Effector memory CD8-positive, alpha-beta T cell (primary cell): ENCODE measurements at regions not wholly inside any gene's neighbourhood (a gene's known extent, or its start where the extent isn't known, plus 50 kb on each side); places are given as distances from the start of the nearest gene placed in this dataset.
"Not testable (repeated sequence)": the region's sequence is repeated elsewhere in the genome, so short reads cannot be mapped to it uniquely, and the experiment has no call there.

Experiments
- ATAC-seq: fragments of 150-1000 bp; cut with Tn5 transposase; replicated peaks from 2 replicates; pipeline ENCODE4 v1.10.0; 2021; ENCODE audit warnings: mild to moderate bottlenecking, moderate library complexity
- DNase-seq, 3 experiments: peaks; one replicate each; pipeline ENCODE4 v3.0.0; 2021
- H3K27ac Mint-ChIP-seq, 2 donors: one replicate each; pipeline ENCODE4 v1.8.0; 2022; ENCODE audit warnings: mild to moderate bottlenecking in 2 of 2, mixed read lengths in 2 of 2, moderate library complexity in 2 of 2
- H3K27me3 Mint-ChIP-seq, 2 donors: one replicate each; pipeline ENCODE4 v1.8.0; 2022; ENCODE audit warnings: mixed read lengths in 2 of 2
- H3K36me3 Mint-ChIP-seq: one replicate; pipeline ENCODE4 v1.8.0; 2022; ENCODE audit warnings: mild to moderate bottlenecking, moderate library complexity, mixed read lengths; ENCODE audit not compliant: insufficient read depth
- H3K4me1 Mint-ChIP-seq, 2 donors: one replicate each; pipeline ENCODE4 v1.8.0; 2022; ENCODE audit warnings: low read depth in 2 of 2, mixed read lengths in 2 of 2
- H3K4me3 Mint-ChIP-seq, 2 donors: one replicate each; pipeline ENCODE4 v1.8.0; 2022; ENCODE audit warnings: mild to moderate bottlenecking in 2 of 2, mixed read lengths in 2 of 2, moderate library complexity in 2 of 2
- H3K9me3 Mint-ChIP-seq, 2 donors: one replicate each; pipeline ENCODE4 v1.8.0; 2022; ENCODE audit warnings: mixed read lengths in 2 of 2

DNA sequence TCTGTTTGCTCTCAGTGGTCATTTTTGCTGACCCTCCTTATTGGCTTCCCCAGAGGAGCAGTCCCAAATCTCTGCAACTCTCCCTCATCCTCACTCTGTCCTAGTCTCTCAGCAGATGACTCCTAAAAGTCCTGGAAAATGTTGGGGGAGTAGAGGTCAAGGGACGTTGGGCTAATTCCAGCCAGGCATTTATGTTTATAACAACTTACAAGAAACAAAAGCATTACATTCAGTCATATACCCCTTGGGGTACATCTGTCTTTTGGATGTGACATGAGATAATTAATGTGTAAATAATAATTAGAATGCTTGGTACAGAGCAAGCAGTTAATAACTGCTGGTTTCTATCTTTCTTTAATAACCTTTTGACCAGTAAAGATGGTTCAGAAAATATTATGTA, 176.2 kb downstream of the YTHDC2 start:
- no peaks in the 10 kb centered on the region for H3K4me1 Mint-ChIP-seq
- no peak overlapping the region for H3K4me3 Mint-ChIP-seq
- no peaks in the 10 kb centered on the region for H3K36me3 Mint-ChIP-seq
- ATAC-seq: no peak
- no peak for DNase-seq
- H3K9me3 Mint-ChIP-seq: no peaks in the 10 kb centered on the region
- no peak overlapping the region for H3K27ac Mint-ChIP-seq
- peaks cover 48 to 72% of the 10 kb centered on the region in 2 donors for H3K27me3 Mint-ChIP-seq

DNA sequence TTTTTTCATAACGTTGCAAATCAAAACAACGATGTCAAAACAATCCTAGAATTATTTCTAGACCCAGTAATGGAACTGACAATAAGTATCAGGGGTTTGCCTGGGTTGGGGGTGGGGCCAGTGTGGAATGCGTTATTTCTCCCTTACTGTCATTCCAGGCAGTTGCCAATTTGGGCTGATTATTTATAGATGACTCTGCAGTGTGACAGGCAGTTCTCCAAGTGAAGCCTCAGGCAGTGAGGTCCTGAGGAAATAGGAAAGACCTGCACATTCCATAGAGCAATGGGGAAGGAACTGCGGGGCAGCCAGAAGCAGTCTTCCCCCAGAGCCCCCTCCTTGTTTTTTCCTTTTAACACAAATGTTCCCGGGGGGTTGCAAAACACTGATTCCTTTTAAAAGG, 179.0 kb downstream of the YTHDC2 start:
- ATAC-seq (no peak), DNase-seq (no peak)
- no peak overlapping the region for H3K4me3 Mint-ChIP-seq
- no peaks in the 10 kb centered on the region for H3K9me3 Mint-ChIP-seq
- H3K4me1 Mint-ChIP-seq: no peaks in the 10 kb centered on the region
- peaks cover 51 to 74% of the 10 kb centered on the region in 2 donors for H3K27me3 Mint-ChIP-seq
- H3K36me3 Mint-ChIP-seq: no peaks in the 10 kb centered on the region
- H3K27ac Mint-ChIP-seq: no peak overlapping the region

DNA sequence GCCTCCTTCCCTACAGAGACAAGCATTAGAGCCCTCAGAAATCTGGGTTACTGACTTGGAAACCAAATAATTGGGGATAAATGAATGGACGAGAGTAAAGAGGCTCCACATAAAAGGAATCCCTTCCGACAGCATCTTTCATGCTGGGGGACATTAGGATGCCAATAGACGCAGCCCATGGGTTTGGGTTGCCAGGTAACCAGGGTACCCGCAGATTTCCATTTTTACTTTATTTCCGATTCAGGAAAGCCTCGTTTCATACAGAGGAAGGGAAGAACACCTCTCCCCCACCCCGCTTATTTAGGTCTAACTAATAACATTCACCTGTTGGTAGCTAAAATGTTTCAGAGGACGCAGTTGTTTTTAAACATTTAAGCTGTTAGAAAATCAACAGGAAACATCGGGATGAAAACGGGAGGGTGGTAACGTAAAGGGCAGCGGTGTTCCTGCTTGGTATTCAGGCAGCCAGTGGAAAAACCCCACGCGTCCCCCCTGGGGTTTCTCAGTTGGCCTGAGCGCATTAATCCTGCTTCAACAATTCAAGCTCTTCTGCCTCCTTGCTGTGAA, 179.5 kb downstream of the YTHDC2 start:
- Mint-ChIP-seq H3K36me3 (no peaks in the 10 kb centered on the region), H3K4me1 (no peaks in the 10 kb centered on the region), H3K4me3 (no peak overlapping the region), H3K9me3 (no peaks in the 10 kb centered on the region), H3K27ac (no peak overlapping the region), H3K27me3 (peaks cover 49 to 73% of the 10 kb centered on the region in 2 donors)
- ATAC-seq (no peak), DNase-seq (no peak)

DNA sequence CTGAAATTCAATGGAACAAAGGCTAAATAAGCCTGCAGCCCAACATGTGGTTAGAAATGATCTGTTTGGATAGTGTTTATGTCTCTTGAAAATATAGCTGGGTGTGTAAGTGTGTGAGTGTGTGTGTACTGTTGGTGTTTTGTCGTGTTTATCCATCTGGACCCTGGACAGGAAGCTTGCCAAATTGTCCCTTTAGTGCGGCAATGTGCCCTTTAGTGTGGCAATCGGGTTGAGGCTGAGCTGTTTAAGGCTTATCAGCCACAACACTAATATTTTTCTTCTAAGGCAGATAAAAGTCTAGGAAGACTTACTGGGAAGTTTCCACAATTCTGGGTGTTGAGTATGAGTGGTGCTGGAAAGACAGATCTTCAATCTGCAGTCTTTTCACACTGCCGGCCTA, 180.2 kb downstream of the YTHDC2 start:
- no peaks in the 10 kb centered on the region for H3K4me1 Mint-ChIP-seq
- no peaks in the 10 kb centered on the region for H3K9me3 Mint-ChIP-seq
- ATAC-seq: no peak
- no peak overlapping the region for H3K4me3 Mint-ChIP-seq
- peaks cover 48 to 70% of the 10 kb centered on the region in 2 donors for H3K27me3 Mint-ChIP-seq
- DNase-seq: no peak
- H3K27ac Mint-ChIP-seq: no peak overlapping the region
- no peaks in the 10 kb centered on the region for H3K36me3 Mint-ChIP-seq

DNA sequence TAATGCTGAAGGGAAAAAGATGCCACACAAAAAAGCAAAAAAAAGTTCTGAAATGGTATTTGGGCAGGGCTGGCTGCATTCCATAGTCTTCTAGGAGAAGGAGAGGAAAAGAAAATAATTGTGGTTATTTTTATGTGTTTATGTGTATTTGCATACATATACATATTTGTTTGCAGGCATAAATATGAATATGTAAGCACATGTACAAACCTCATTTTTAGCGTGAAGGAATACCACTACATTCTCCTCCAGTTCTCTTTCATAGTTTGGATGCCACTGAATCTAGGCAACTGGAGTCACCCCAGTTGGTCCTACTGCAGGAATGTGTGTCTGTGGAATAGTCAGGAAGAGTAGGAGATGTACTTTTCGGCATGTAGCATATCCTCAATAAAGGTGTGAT, 181.1 kb downstream of the YTHDC2 start:
- Mint-ChIP-seq H3K27me3 (peaks cover 39 to 61% of the 10 kb centered on the region in 2 donors), H3K4me1 (no peaks in the 10 kb centered on the region), H3K9me3 (no peaks in the 10 kb centered on the region), H3K36me3 (no peaks in the 10 kb centered on the region), H3K4me3 (no peak overlapping the region), H3K27ac (no peak overlapping the region)
- ATAC-seq: no peak
- DNase-seq: no peak

DNA sequence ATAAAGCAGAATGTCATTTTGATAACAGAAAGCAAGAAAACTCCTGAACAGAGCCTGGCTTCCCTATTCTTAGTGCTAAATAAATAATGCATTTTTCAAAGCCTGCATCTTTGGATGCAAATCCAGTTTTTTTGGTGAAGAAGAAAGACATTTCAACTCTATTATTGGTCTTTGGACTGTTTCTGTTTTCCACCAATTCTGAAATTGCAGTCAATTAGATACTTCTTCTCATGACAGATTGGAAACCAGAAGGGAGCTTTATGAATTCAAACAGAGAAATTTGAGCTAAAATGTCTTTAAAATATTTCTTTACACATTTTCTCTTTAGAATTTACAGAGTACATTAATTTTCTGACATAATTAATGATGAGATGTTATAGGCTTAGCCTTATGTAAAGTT, 189.8 kb downstream of the YTHDC2 start:
- H3K27ac Mint-ChIP-seq: no peak overlapping the region
- H3K4me3 Mint-ChIP-seq: no peak overlapping the region
- H3K27me3 Mint-ChIP-seq: no peaks in the 10 kb centered on the region
- peaks cover 9 to 10% of the 10 kb centered on the region in 2 donors for H3K9me3 Mint-ChIP-seq
- H3K36me3 Mint-ChIP-seq: no peaks in the 10 kb centered on the region
- ATAC-seq (no peak), DNase-seq (no peak)
- H3K4me1 Mint-ChIP-seq: no peaks in the 10 kb centered on the region

DNA sequence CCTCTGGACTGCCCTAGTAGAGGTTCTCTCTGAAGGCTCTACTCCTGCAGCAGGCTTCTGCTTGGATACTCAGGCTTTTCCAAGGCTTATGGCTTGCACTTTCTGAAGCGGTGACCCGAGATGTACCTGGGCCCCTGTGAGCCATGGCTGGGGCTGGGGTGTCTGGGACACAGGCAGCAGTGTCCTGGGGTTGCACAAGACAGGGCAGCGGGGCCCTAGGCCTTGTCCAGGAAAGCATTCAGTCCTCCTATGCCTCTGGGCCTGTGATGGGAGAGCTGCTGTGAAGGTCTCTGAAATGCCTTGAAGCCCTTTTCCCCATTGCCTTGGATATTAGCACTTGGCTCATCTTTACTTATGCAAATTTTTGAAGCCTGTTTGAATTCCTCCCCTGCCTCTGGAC, 192.2 kb downstream of the YTHDC2 start:
- no peak for ATAC-seq
- peaks cover 9 to 10% of the 10 kb centered on the region in 2 donors for H3K9me3 Mint-ChIP-seq

DNA sequence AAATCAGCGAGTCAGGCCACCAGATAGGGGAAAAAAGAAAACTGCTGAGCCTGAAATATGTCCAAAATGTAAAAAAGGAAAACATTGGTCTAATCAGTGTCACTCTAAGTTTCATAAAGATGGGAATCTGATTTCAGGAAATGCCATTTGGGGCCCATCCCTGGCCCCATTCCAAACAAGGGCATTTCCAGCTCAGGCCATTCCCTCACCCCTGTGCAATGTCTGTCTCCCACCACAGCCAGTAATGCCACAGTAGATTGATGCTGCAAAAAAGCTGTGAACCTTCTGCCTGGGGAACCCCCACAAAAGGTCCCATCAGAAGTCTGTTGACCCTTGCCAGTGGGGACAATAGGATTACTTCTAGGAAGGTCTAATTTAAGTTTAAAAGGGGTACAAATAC, 199.6 kb downstream of the YTHDC2 start:
- no peaks in the 10 kb centered on the region for H3K27me3 Mint-ChIP-seq
- H3K4me3 Mint-ChIP-seq: no peak overlapping the region

More for the DNA sequence above, 192.2 kb downstream of the YTHDC2 start:
- Mint-ChIP-seq H3K27me3 (no peaks in the 10 kb centered on the region), H3K4me3 (no peak overlapping the region), H3K27ac (no peak overlapping the region), H3K36me3 (no peaks in the 10 kb centered on the region), H3K4me1 (no peaks in the 10 kb centered on the region)
- DNase-seq: no peak

DNA sequence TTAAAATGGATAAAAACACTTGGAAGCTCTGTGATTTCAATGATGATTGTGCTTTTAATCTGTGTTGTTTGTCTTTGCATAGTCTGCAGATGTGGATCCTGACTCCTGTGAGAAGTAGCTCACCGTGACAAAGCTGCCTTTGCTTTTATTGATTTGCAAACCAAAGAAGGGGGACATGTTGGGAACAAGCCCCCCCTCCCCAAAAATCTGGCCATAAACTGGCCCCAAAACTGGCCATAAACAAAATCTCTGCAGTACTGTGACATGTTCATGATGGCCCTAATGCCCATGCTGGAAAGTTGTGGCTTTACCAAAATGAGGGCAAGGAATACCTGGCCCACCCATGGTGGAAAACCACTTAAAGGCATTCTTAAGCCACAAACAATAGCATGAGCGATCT, 202.4 kb downstream of the YTHDC2 start:
- not testable (repeated sequence) for H3K27ac Mint-ChIP-seq, DNase-seq, H3K4me1 Mint-ChIP-seq, ATAC-seq, H3K9me3 Mint-ChIP-seq, H3K36me3 Mint-ChIP-seq, H3K4me3 Mint-ChIP-seq, H3K27me3 Mint-ChIP-seq

More for the DNA sequence above, 199.6 kb downstream of the YTHDC2 start:
- Mint-ChIP-seq H3K36me3 (no peaks in the 10 kb centered on the region), H3K9me3 (peaks cover 0 to 7% of the 10 kb centered on the region in 2 donors), H3K27ac (no peak overlapping the region), H3K4me1 (no peaks in the 10 kb centered on the region)
- ATAC-seq: no peak
- DNase-seq: no peak

DNA sequence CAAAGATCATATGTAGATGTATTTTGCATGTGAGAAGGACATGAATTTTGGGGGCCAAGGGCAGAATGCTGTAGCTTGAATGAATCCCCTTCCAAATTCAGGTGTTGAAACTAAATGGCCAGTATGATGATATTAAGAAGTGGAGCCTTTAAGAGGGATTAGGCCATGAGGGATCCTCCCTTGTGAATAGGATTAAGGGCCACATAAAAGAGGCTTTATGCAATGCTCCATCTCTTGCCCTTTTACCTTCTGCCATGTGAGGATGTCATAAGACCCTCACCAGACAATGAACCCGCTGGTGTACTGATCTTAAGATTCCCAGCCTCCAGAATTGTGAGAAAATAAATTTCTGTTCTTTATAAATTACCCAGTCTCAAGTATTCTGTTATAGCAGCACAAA, 206.1 kb downstream of the YTHDC2 start:
- no peak for ATAC-seq
- Mint-ChIP-seq H3K27me3 (no peaks in the 10 kb centered on the region), H3K27ac (no peak overlapping the region), H3K9me3 (peaks cover 3 to 4% of the 10 kb centered on the region in 2 donors), H3K36me3 (no peaks in the 10 kb centered on the region), H3K4me1 (no peaks in the 10 kb centered on the region), H3K4me3 (no peak overlapping the region)
- no peak for DNase-seq

DNA sequence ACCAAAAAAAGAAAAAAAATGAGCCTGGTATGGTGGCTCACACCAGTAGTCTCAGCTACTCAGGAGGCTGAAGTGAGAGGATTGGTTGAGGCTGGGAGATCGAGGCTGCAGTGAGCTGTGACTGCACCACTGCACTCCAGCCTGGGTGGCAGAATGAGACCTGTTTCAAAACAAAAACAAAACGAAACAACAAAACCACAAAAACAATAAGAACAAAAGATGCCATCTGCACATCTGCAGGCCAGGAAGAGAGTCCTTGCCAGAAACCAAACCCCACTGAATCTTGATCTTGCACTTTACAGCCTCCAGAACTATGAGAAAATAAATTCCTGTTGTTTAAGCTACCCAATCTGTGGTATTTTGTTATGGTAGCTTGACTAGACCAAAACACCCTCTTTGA, 207.7 kb downstream of the YTHDC2 start:
- ATAC-seq: no peak
- H3K27me3 Mint-ChIP-seq: no peaks in the 10 kb centered on the region
- no peak overlapping the region for H3K27ac Mint-ChIP-seq
- no peaks in the 10 kb centered on the region for H3K4me1 Mint-ChIP-seq
- no peak overlapping the region for H3K4me3 Mint-ChIP-seq
- DNase-seq: no peak
- H3K9me3 Mint-ChIP-seq: peaks cover 0 to 3% of the 10 kb centered on the region in 2 donors
- no peaks in the 10 kb centered on the region for H3K36me3 Mint-ChIP-seq

DNA sequence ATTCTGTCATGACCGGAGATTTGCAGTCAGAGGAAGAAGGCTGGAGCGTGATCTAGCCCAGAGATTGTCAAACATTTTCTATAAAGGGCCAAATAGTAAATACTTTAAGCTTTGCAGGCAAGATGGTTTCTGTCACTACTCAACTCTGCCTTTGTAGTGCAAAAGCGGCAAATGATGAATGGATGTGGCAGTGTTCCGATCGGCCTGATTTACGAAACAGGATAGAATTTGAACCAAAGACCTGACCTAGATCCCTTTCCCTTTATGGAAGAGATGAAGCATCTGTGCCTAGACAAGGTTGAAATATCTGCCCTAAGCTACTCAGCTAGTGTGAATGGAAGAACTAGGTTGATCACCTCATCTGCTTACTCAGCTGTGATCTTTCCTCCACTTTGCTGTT, 209.5 kb downstream of the YTHDC2 start:
- H3K4me3 Mint-ChIP-seq: no peak overlapping the region
- H3K27me3 Mint-ChIP-seq: no peaks in the 10 kb centered on the region
- H3K36me3 Mint-ChIP-seq: no peaks in the 10 kb centered on the region
- ATAC-seq: no peak
- no peaks in the 10 kb centered on the region for H3K4me1 Mint-ChIP-seq
- H3K9me3 Mint-ChIP-seq: peaks cover 0 to 3% of the 10 kb centered on the region in 2 donors
- no peak for DNase-seq
- no peak overlapping the region for H3K27ac Mint-ChIP-seq

DNA sequence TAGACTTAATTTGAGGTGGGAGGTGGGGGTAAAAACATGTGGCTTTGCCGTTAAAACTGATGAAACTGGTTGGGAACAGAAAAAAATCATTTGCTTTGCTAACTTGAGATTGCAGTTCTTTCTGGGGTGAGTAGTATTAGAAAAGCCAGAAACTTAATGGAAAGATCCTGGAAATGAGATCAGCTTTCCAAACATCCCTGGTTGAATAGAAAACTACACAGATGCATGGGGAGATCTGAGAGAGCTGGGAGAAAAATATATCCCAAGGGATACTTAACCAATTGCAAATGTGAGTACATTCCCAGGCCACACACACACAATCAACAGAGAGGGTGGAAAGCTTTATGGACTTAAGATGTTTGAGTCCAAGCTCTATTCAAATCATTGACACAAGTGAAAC, 222.3 kb downstream of the YTHDC2 start:
- Mint-ChIP-seq H3K36me3 (no peaks in the 10 kb centered on the region), H3K9me3 (peaks cover 0 to 5% of the 10 kb centered on the region in 2 donors), H3K27ac (no peak overlapping the region), H3K27me3 (peaks cover 0 to under 1% of the 10 kb centered on the region in 2 donors), H3K4me3 (no peak overlapping the region), H3K4me1 (no peaks in the 10 kb centered on the region)
- no peak for ATAC-seq
- no peak for DNase-seq

DNA sequence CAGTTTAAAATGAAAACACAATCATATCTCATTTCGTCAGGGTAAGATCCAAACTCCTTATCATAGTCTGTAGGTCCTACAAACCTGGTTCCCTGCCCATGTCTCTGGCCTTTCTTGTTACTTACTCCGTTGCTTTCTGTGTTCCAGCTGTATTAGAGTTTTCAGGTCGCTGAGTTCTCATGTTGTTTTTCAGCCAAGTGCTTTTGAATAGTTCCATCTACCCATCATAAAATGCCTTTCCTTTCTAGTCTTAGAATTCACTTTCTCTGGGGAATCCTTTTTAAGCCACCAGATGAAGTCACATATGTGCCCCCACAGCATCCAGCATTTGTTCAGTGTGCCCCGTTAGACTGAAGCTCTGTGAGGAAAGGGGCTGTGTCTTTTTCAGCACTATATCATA, 228.7 kb downstream of the YTHDC2 start:
- no peak overlapping the region for H3K4me3 Mint-ChIP-seq
- H3K4me1 Mint-ChIP-seq: no peaks in the 10 kb centered on the region
- DNase-seq: no peak
- H3K36me3 Mint-ChIP-seq: no peaks in the 10 kb centered on the region
- H3K27ac Mint-ChIP-seq: no peak overlapping the region
- ATAC-seq: no peak
- H3K27me3 Mint-ChIP-seq: peaks cover 0 to 6% of the 10 kb centered on the region in 2 donors
- peaks cover 0 to 8% of the 10 kb centered on the region in 2 donors for H3K9me3 Mint-ChIP-seq

DNA sequence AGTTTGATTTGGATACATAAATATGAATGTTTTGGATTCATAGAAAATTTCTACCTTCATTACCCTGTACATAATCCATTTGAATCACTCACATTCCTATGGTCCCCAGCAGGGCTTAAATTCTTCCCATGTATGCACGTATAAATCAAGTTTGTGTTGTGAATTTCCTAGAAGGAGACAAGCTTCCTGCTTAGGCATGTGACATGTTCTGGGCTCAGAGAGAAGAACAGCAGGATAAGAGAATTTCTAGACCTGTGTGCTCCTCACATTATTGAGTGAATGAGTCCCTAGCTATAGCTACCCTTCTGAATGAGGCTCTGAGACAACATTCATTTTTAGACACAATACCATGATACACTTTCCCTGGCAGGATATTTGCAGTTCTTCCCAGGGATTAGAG, 229.1 kb downstream of the YTHDC2 start:
- H3K27ac Mint-ChIP-seq: no peak overlapping the region
- peaks cover 0 to 8% of the 10 kb centered on the region in 2 donors for H3K9me3 Mint-ChIP-seq
- no peaks in the 10 kb centered on the region for H3K36me3 Mint-ChIP-seq
- H3K4me3 Mint-ChIP-seq: no peak overlapping the region
- DNase-seq (no peak), ATAC-seq (no peak)
- peaks cover 0 to 6% of the 10 kb centered on the region in 2 donors for H3K27me3 Mint-ChIP-seq
- no peaks in the 10 kb centered on the region for H3K4me1 Mint-ChIP-seq
